ENCODE measurements at regions not wholly inside any gene's neighbourhood (a gene's known extent, or its start where the extent isn't known, plus 50 kb on each side); places are given as distances from the start of the nearest gene placed in this dataset.
"Not testable (repeated sequence)": the region's sequence is repeated elsewhere in the genome, so short reads cannot be mapped to it uniquely, and the experiment has no call there.

- DNase-seq = no peak
- in situ Hi-C loops (cut with MboI; ENCODE audit: low pct_unique_long_range_greater_than_20kb, low sequenced_read_pairs) = no loop called here
Measured at GRCh38 chr7:101739775-101740398, 77.5 kb upstream of the CUX1 start.

DNA sequence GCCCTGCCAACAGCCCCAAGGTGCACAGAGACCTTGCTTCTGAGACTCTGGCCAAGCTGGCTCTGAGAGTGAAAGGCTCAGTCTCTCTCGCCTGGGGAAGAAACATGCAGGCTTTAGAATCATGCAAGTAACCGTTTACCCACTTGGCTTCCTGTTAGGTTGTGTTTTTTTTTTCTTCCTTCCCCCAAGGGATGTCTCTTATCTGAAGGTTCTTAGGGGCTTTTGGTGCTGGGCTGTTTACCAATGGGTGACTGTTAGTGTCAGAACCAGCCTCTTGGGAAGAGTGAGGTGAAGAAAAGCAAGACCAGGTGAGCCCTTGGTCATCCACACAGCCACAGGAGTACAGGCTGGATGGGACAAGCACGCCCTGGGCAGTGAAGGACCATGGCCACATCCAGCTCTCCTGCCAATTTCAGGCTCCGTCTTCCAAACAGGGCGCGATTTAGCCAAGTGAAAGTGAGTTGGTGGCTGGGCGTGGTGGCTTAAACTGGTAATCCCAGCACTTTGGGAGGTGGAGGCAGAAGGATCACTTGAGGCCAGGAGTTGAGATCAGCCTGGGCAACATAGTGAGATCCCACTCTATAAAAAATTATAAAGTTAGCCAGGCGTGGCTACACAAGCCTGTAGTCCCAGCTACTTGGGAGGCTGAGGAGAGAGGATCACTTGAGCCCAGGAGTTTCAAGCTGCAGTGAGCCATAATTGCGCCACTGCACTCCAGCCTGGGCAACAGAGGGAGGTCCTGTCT is 76.3 kb upstream of the CUX1 start:
- in situ Hi-C loops (cut with MboI; ENCODE audit: low pct_unique_long_range_greater_than_20kb, low sequenced_read_pairs) = no loop called here
- peak; percentile 73 for DNase-seq

- peak; percentile 77 for DNase-seq
- in situ Hi-C loops (cut with MboI; ENCODE audit: low pct_unique_long_range_greater_than_20kb, low sequenced_read_pairs) = no loop called here
Measured at GRCh38 chr7:101743241-101743994, 74.0 kb upstream of the CUX1 start.

- in situ Hi-C loops (cut with MboI; ENCODE audit: low pct_unique_long_range_greater_than_20kb, low sequenced_read_pairs) = no loop called here
Measured at GRCh38 chr7:101743995-101744360, 73.4 kb upstream of the CUX1 start.

GRCh38 chr7:101744588-101744987 is 72.8 kb upstream of the CUX1 start:
- in situ Hi-C loops (cut with MboI; ENCODE audit: low pct_unique_long_range_greater_than_20kb, low sequenced_read_pairs) = no loop called here
- DNase-seq = peak; percentile 42

More at GRCh38 chr7:101743995-101744360, 73.4 kb upstream of the CUX1 start:
- DNase-seq = peak; percentile 50

DNA sequence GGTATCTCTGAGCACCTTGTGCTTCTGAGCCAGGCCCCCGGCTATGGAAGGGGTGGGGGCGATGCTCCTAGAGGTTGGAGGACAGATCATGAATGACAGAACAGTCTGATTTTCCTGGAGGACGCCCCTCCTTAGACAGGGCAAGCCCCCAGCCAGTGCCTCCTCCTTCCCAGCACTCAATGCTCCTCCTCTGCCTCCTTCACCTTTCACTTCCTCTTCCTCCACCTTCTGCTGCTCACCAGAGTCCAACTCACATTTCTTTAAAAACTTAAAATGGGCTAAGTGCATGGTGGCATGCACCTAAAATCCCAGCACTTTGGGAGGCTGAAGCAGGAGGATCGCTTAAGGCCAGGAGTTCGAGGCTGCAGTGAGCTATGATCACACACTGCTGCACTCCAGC is 71.1 kb upstream of the CUX1 start:
- in situ Hi-C loops (cut with MboI; ENCODE audit: low pct_unique_long_range_greater_than_20kb, low sequenced_read_pairs) = no loop called here
- peak; percentile 35 for DNase-seq

DNA sequence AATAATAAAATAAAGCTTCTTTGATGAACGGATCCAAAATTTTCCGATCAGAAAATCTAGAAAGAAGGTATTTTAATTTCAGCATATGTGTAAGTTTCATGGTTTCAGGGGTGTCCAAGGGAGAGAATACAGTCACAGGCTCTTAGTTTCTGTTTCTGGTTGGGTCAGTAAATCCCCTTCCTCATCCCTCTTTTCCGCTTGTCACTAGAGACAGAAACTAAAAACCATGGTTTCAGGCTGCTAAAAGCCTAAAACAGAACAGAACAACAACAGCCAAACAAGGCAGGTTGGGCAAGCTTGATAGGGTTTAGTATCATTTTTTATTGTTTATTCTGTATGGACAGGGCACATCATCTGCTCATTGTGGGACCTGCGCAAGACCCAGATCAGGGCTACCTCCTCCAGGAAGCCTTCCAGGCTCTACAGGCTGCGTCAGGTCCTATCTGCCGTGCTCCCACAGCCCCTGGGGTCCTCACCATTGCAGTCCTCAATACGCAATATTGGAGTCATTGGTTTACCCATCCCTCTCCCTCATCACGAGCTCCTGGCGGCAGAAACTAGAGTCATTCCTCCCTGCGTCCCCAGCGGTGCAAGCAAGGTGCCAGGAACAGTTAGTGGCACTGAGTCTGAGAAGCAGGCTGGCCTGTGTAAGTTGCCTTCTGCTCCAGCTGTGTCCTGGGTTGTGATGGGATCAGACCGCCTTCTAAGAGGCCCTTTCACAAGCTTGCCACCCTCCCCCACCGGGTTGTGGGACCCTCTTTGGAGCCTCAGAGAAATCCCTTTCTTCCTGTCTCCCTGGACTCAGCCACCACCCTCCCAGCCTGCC is 70.2 kb upstream of the CUX1 start:
- no peak for DNase-seq
- in situ Hi-C loops (cut with MboI; ENCODE audit: low pct_unique_long_range_greater_than_20kb, low sequenced_read_pairs) = no loop called here

- no peak for DNase-seq
- in situ Hi-C loops (cut with MboI; ENCODE audit: low pct_unique_long_range_greater_than_20kb, low sequenced_read_pairs) = no loop called here
Measured at GRCh38 chr7:101747879-101748345, 69.5 kb upstream of the CUX1 start.

DNA sequence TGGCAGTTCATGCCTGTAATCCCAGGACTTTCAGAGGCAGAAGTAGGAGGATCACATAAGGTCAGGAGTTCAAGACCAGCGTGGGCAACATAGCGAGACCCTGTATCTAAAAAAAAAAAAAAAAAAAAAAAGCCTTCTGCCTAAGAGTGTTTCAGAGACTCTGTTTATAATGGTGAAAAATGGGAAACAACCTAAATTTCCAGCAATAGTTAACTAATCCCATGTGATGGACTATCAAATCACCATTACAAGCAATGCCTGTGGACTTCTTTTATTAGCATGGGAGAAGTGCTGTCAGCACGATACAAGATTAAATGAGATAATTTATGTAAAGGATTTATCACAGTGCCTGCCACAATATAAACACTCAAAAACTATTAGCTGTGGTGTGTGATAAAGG is 67.5 kb upstream of the CUX1 start:
- in situ Hi-C loops (cut with MboI; ENCODE audit: low pct_unique_long_range_greater_than_20kb, low sequenced_read_pairs) = no loop called here
- DNase-seq = no peak

GRCh38 chr7:101753316-101753715 is 64.1 kb upstream of the CUX1 start:
- in situ Hi-C loops (cut with MboI; ENCODE audit: low pct_unique_long_range_greater_than_20kb, low sequenced_read_pairs) = no loop called here

GRCh38 chr7:101754424-101755159 is 62.8 kb upstream of the CUX1 start:
- DNase-seq = no peak
- in situ Hi-C loops (cut with MboI; ENCODE audit: low pct_unique_long_range_greater_than_20kb, low sequenced_read_pairs) = no loop called here

More at GRCh38 chr7:101753316-101753715, 64.1 kb upstream of the CUX1 start:
- DNase-seq = no peak

DNA sequence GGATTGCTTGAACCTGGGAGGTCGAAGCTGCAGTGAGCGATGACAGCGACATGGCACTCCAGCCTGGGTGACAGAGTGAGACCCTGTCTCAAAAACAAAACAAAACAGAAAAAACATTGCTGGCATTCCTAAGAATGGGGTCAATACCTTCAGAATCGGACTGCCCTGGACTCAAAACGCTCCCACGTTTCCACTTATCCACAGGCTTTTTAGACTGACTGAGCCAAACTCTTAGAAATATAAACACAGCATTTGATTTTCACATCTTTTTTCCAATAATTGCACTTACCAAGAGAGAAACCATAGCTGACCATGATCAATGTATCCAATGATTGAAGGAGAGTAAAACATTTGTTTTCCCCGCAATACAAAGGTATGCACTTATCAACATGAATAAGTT is 59.5 kb upstream of the CUX1 start:
- in situ Hi-C loops (cut with MboI; ENCODE audit: low pct_unique_long_range_greater_than_20kb, low sequenced_read_pairs) = no loop called here
- no peak for DNase-seq

DNA sequence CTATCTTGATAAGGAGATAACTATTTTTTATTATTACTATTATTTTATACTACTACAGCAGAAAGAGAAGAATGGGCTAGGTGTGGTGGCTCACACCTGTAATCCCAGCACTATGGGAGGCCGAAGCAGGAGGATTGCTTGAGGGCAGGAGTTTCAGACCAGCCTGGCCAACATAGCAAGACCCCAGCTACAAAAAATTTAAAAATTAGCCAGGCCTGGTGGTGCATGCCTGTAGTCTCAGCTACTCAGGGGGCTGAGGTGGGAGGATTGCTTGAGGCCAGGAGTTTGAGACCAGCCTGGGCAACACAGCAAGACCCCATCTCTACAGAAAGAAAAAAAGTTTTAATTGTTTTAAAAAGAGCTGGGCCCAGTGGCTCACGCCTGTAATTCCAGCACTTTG is 58.9 kb upstream of the CUX1 start:
- DNase-seq; in situ Hi-C loops (cut with MboI; ENCODE audit: low pct_unique_long_range_greater_than_20kb, low sequenced_read_pairs): not testable (repeated sequence)

- DNase-seq = no peak
- in situ Hi-C loops (cut with MboI; ENCODE audit: low pct_unique_long_range_greater_than_20kb, low sequenced_read_pairs) = no loop called here
Measured at GRCh38 chr7:101764221-101764620, 53.2 kb upstream of the CUX1 start.

DNA sequence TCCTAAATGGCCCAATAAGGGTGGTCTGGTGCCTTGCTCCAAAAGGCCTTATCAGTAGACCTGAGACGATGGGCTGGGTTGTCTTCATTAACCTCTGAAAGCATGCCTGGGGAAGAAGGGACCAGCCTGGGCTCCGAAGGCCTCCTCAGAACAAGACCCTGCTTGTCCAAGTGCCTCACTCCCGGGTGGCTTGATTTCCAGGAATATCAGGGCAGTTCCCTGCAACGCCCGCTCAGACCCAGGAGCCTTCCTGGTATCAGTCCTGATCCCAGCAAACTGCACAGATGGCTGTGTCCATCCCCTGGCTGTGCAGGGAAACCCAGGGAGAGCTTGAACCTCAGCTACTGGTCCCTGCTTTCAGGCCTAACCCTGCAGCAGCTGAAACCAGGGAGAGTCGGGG is 49.9 kb upstream of the CUX1 start:
- in situ Hi-C loops (cut with MboI; ENCODE audit: low pct_unique_long_range_greater_than_20kb, low sequenced_read_pairs) = no loop called here
- no peak for DNase-seq
